Keratinocyte (primary cell): ENCODE measurements at regions not wholly inside any gene's neighbourhood (a gene's known extent, or its start where the extent isn't known, plus 50 kb on each side); places are given as distances from the start of the nearest gene placed in this dataset.

Source experiments
- DNase-seq: peaks from one replicate; pipeline ENCODE4 v3.0.0-alpha.2; 2011; ENCODE audit warnings: low read depth, missing footprints, low spot score
- FAIRE-seq: peaks from 2 replicates; lab custom pipeline; 2011; peaks lifted over from hg19 to GRCh38; lab: Jason Lieb, UNC
- H2AFZ ChIP-seq: 2 replicates; pipeline ENCODE4 v1.6.0; 2012; ENCODE audit warnings: low read length, control low read depth, inconsistent platforms; ENCODE audit not compliant: control insufficient read depth
- H3K27ac ChIP-seq: 2 replicates; pipeline ENCODE4 v1.5.1; 2011; ENCODE audit warnings: low read length; ENCODE audit not compliant: control insufficient read depth, insufficient read depth
- H3K27me3 ChIP-seq: 3 replicates; pipeline ENCODE4 v1.6.0; 2011; ENCODE audit warnings: low read length; ENCODE audit not compliant: control insufficient read depth, insufficient read depth; ENCODE audit errors: extremely low read depth
- H3K36me3 ChIP-seq, 2 experiments: 2 replicates in 1 of 2; 3 replicates in 1 of 2; pipeline ENCODE4 v1.5.1; 2011; ENCODE audit warnings: low read length in 2 of 2, mild to moderate bottlenecking in 1 of 2; ENCODE audit not compliant: control insufficient read depth in 2 of 2, insufficient read depth in 2 of 2; ENCODE audit errors: extremely low read depth in 1 of 2
- H3K4me1 ChIP-seq: 3 replicates; pipeline ENCODE4 v1.5.1; 2011; ENCODE audit warnings: low read length; ENCODE audit not compliant: control insufficient read depth, insufficient read depth; ENCODE audit errors: extremely low read depth
- H3K4me2 ChIP-seq: 3 replicates; pipeline ENCODE4 v1.6.0; 2011; ENCODE audit warnings: low read depth, low read length; ENCODE audit not compliant: control insufficient read depth, insufficient read depth; ENCODE audit errors: extremely low read depth
- H3K4me3 ChIP-seq, 3 experiments: fragments of 200-600 bp in 1 of 3; sonication (generic) in 1 of 3; 2 replicates in 2 of 3; 3 replicates in 1 of 3; pipeline ENCODE4 v1.5.1; 2011 to 2016; ENCODE audit warnings: low read length in 3 of 3, mild to moderate bottlenecking in 3 of 3, control low read depth in 2 of 3, inconsistent platforms in 1 of 3, low read depth in 1 of 3, mixed read lengths in 1 of 3, mixed run types in 1 of 3, moderate library complexity in 1 of 3; ENCODE audit not compliant: control insufficient read depth in 2 of 3, insufficient read depth in 2 of 3; ENCODE audit errors: extremely low read depth in 1 of 3
- H3K79me2 ChIP-seq: 2 replicates; pipeline ENCODE4 v1.6.0; 2012; ENCODE audit warnings: low read length; ENCODE audit not compliant: control insufficient read depth, insufficient read depth
- H3K9ac ChIP-seq: 3 replicates; pipeline ENCODE4 v1.6.0; 2011; ENCODE audit warnings: low read length; ENCODE audit not compliant: control insufficient read depth, insufficient read depth; ENCODE audit errors: extremely low read depth
- H3K9me1 ChIP-seq: 3 replicates; pipeline ENCODE4 v1.6.0; 2011; ENCODE audit warnings: low read length; ENCODE audit not compliant: control insufficient read depth, insufficient read depth; ENCODE audit errors: extremely low read depth
- H3K9me3 ChIP-seq: 2 replicates; pipeline ENCODE4 v1.5.1; 2012; ENCODE audit warnings: low read depth, low read length; ENCODE audit not compliant: control insufficient read depth
- H4K20me1 ChIP-seq: 3 replicates; pipeline ENCODE4 v1.6.0; 2011; ENCODE audit warnings: low read length; ENCODE audit not compliant: control insufficient read depth, insufficient read depth; ENCODE audit errors: extremely low read depth
- EZH2 ChIP-seq: IDR thresholded peaks from one replicate; pipeline ENCODE4 v1.6.1; 2012; ENCODE audit warnings: inconsistent platforms, mild to moderate bottlenecking, low read length, moderate library complexity
- dilution Hi-C: fragments of 300-500 bp; cut with MboI; formaldehyde crosslinking; loops from one replicate; pipeline ENCODE4 v1.7.0; 2020; ENCODE audit warnings: low sequenced_read_pairs; ENCODE audit not compliant: extremely low pct_ligation_motif_present
- TF ChIP-seq, protein P1 (sequence below), 3 experiments: IDR thresholded peaks in 1 of 3; conservative IDR thresholded peaks in 1 of 3; optimal IDR thresholded peaks in 1 of 3; 2 replicates in 2 of 3; 3 replicates in 1 of 3; pipeline versions ENCODE3 to v1.5.1; 2011; ENCODE audit warnings: low read length in 3 of 3, mild to moderate bottlenecking in 3 of 3, moderate library complexity in 2 of 3, control low read depth in 1 of 3, inconsistent platforms in 1 of 3; ENCODE audit not compliant: insufficient read depth in 2 of 3; ENCODE audit errors: extremely low read depth in 1 of 3

DNA sequence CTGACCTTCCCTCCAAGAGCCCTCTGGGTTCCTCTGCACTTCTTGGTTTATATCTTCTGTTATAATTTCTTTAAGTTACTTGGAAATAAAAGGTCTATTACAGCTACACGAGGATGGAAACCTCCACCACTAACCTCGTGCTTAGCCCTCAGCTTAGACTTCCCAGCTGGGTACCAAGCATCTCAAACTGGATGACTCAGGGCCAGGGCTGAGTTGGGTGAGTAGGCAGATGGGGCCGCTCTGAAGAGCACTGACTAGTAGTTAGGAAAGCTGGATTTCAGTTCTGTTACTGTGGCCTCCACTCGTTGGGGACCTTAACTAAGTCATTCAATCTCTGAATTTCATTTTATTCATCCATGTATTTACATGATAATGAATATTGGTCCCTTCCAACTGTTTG lies 1036.6 kb downstream of the IGSF11 start:
- DNase-seq, result no peak
- H3K79me2 ChIP-seq, result no peaks in the 10 kb centered on the region

DNA sequence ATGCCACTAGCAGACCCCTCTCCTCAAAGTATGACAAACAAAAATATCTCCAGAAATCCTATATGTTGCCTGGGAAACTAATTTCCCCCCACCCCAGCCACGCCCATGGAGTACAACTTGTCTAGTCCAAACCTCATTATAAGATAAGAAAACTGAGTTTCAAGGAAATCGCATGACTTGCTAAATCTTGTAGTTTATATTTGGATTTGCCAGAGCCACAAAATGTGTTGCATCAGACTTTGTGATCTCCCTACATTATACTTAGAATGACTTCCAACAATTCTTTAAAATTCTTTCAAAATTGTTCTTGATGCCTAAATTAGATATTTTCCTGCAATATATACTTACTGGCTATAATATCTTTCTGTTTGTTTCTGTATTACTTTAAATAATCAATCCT lies 1034.4 kb downstream of the IGSF11 start:
- TF ChIP-seq, protein P1, sequence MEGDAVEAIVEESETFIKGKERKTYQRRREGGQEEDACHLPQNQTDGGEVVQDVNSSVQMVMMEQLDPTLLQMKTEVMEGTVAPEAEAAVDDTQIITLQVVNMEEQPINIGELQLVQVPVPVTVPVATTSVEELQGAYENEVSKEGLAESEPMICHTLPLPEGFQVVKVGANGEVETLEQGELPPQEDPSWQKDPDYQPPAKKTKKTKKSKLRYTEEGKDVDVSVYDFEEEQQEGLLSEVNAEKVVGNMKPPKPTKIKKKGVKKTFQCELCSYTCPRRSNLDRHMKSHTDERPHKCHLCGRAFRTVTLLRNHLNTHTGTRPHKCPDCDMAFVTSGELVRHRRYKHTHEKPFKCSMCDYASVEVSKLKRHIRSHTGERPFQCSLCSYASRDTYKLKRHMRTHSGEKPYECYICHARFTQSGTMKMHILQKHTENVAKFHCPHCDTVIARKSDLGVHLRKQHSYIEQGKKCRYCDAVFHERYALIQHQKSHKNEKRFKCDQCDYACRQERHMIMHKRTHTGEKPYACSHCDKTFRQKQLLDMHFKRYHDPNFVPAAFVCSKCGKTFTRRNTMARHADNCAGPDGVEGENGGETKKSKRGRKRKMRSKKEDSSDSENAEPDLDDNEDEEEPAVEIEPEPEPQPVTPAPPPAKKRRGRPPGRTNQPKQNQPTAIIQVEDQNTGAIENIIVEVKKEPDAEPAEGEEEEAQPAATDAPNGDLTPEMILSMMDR (optimal IDR thresholded peaks at IDR 0.05 in 1 of 3, IDR thresholded peaks at IDR 0.05 in 1 of 3, conservative IDR thresholded peaks at IDR 0.05 in 1 of 3; ENCODE audit: extremely low read depth in 1 of 3, insufficient read depth in 2 of 3, low read length in 3 of 3), result no peak
- no peak for TF ChIP-seq EZH2
- Histone ChIP-seq H2AFZ (no peak overlapping the region), H3K9me3 (no peaks in the 10 kb centered on the region), H3K27ac (no peak overlapping the region), H3K4me3 (no peak overlapping the region), H3K27me3 (peaks cover 10% of the 10 kb centered on the region), H3K36me3 (no peaks in the 10 kb centered on the region), H3K4me2 (no peak overlapping the region), H3K4me1 (peaks cover 7% of the 10 kb centered on the region), H3K9ac (no peak overlapping the region), H4K20me1 (no peaks in the 10 kb centered on the region), H3K9me1 (no peaks in the 10 kb centered on the region), H3K79me2 (no peaks in the 10 kb centered on the region)
- FAIRE-seq (no peak), DNase-seq (no peak)
- dilution Hi-C loops, result no loop called here

More for the DNA sequence above, 1036.6 kb downstream of the IGSF11 start:
- H3K4me3 ChIP-seq, result no peak overlapping the region
- H2AFZ ChIP-seq, result no peak overlapping the region
- no peaks in the 10 kb centered on the region for H3K36me3 ChIP-seq
- no peaks in the 10 kb centered on the region for H3K9me1 ChIP-seq
- no peak overlapping the region for H3K9ac ChIP-seq
- H4K20me1 ChIP-seq, result no peaks in the 10 kb centered on the region
- no peaks in the 10 kb centered on the region for H3K9me3 ChIP-seq
- peaks cover 7% of the 10 kb centered on the region for H3K4me1 ChIP-seq
- no peak for FAIRE-seq
- no peak overlapping the region for H3K4me2 ChIP-seq
- H3K27me3 ChIP-seq, result peaks cover 10% of the 10 kb centered on the region
- H3K27ac ChIP-seq, result no peak overlapping the region
- dilution Hi-C loops, result no loop called here
- no peak for TF ChIP-seq EZH2
- TF ChIP-seq, protein P1 (optimal IDR thresholded peaks at IDR 0.05 in 1 of 3, IDR thresholded peaks at IDR 0.05 in 1 of 3, conservative IDR thresholded peaks at IDR 0.05 in 1 of 3; ENCODE audit: extremely low read depth in 1 of 3, insufficient read depth in 2 of 3, low read length in 3 of 3), result no peak
